ENCODE measurements at regions not wholly inside any gene's neighbourhood (a gene's known extent, or its start where the extent isn't known, plus 50 kb on each side); places are given as distances from the start of the nearest gene placed in this dataset.

GRCh38 chr18:7512348-7512747, 54.8 kb upstream of the PTPRM start:
- H3K9me3 ChIP-seq: no peaks in the 10 kb centered on the region
- H3K4me1 ChIP-seq: peaks cover 6 to 9% of the 10 kb centered on the region in 2 donors
- no peak for TF ChIP-seq POLR2A (IDR thresholded peaks at IDR 0.05)
- TF ChIP-seq, protein P1, sequence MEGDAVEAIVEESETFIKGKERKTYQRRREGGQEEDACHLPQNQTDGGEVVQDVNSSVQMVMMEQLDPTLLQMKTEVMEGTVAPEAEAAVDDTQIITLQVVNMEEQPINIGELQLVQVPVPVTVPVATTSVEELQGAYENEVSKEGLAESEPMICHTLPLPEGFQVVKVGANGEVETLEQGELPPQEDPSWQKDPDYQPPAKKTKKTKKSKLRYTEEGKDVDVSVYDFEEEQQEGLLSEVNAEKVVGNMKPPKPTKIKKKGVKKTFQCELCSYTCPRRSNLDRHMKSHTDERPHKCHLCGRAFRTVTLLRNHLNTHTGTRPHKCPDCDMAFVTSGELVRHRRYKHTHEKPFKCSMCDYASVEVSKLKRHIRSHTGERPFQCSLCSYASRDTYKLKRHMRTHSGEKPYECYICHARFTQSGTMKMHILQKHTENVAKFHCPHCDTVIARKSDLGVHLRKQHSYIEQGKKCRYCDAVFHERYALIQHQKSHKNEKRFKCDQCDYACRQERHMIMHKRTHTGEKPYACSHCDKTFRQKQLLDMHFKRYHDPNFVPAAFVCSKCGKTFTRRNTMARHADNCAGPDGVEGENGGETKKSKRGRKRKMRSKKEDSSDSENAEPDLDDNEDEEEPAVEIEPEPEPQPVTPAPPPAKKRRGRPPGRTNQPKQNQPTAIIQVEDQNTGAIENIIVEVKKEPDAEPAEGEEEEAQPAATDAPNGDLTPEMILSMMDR (IDR thresholded peaks at IDR 0.05 in 4 of 5, conservative IDR thresholded peaks at IDR 0.05 in 1 of 5): no peak
- no peaks in the 10 kb centered on the region for H3K27me3 ChIP-seq
- no peak overlapping the region for H3K4me3 ChIP-seq
- in situ Hi-C loops (cut with MboI; ENCODE audit: low sequenced_read_pairs in 4 of 4): loop anchor here in 1 of 4 donors (25.0 kb wide), 1 partner anchor 100 kb away; no protein-coding TSS in a partner anchor
- ATAC-seq (no peak), DNase-seq (no peak)
- no peaks in the 10 kb centered on the region for H3K36me3 ChIP-seq
- no peak overlapping the region for H3K27ac ChIP-seq
- intact Hi-C loops (cut with DNase I; ENCODE audit: low total_unique reads): no loop called here

GRCh38 chr18:7512990-7513389, 54.1 kb upstream of the PTPRM start:
- H3K9me3 ChIP-seq: no peaks in the 10 kb centered on the region
- peaks cover 6 to 9% of the 10 kb centered on the region in 2 donors for H3K4me1 ChIP-seq
- intact Hi-C loops (cut with DNase I; ENCODE audit: low total_unique reads): no loop called here
- no peaks in the 10 kb centered on the region for H3K36me3 ChIP-seq
- no peak overlapping the region for H3K4me3 ChIP-seq
- in situ Hi-C loops (cut with MboI; ENCODE audit: low sequenced_read_pairs in 4 of 4): loop anchor here in 1 of 4 donors (25.0 kb wide), 1 partner anchor 99 kb away; no protein-coding TSS in a partner anchor
- no peak overlapping the region for H3K27ac ChIP-seq
- ATAC-seq: no peak
- DNase-seq: no peak
- no peak for TF ChIP-seq POLR2A (IDR thresholded peaks at IDR 0.05)
- TF ChIP-seq, protein P1 (IDR thresholded peaks at IDR 0.05 in 4 of 5, conservative IDR thresholded peaks at IDR 0.05 in 1 of 5): no peak
- H3K27me3 ChIP-seq: no peaks in the 10 kb centered on the region

DNA sequence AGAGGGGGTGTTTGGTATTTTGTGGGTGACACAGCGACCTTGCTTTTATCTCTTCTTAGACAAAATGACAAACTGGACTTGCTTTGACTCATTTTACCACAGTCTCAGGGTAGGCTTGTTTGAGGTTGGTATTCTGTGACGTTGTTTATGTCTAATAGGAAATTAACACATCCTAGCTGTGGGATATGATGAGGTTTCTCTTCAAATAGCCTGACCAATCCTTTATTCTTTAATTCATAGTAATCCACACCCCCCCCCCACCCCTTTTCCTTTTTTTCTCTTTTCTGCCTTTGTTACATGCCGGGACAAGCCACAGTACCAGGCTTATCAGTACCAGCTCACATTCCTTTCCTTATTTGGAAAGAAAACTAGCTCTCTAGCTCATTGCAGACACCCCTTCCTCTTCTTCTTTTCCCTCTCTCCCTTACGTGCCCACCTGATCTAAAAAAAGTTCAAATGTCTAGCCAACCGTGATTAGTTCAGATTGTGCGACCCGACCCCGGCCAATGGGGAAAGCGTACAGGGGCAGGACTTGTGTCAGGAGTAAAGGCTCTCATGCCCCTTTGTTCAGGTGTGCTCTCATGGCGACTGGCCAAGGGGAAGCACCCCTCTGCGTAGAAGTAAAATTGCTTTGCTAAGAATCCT, 52.2 kb upstream of the PTPRM start:
- H3K27me3 ChIP-seq: no peaks in the 10 kb centered on the region
- H3K9me3 ChIP-seq: no peaks in the 10 kb centered on the region
- H3K4me1 ChIP-seq: peaks cover 6 to 9% of the 10 kb centered on the region in 2 donors
- intact Hi-C loops (cut with DNase I; ENCODE audit: low total_unique reads) (no loop called here), in situ Hi-C loops (cut with MboI; ENCODE audit: low sequenced_read_pairs in 4 of 4) (loop anchor here in 1 of 4 donors (25.0 kb wide), 1 partner anchor 97 kb away; no protein-coding TSS in a partner anchor)
- no peak overlapping the region for H3K27ac ChIP-seq
- DNase-seq (no peak), ATAC-seq (no peak)
- no peak for TF ChIP-seq POLR2A (IDR thresholded peaks at IDR 0.05)
- TF ChIP-seq, protein P1 (IDR thresholded peaks at IDR 0.05 in 4 of 5, conservative IDR thresholded peaks at IDR 0.05 in 1 of 5): no peak
- H3K4me3 ChIP-seq: no peak overlapping the region
- no peaks in the 10 kb centered on the region for H3K36me3 ChIP-seq

- H3K27me3 ChIP-seq: no peaks in the 10 kb centered on the region
- no peaks in the 10 kb centered on the region for H3K36me3 ChIP-seq
- H3K9me3 ChIP-seq: no peaks in the 10 kb centered on the region
- in situ Hi-C loops (cut with MboI; ENCODE audit: low sequenced_read_pairs in 4 of 4) (loop anchor here in 1 of 4 donors (25.0 kb wide), 1 partner anchor 96 kb away; no protein-coding TSS in a partner anchor), intact Hi-C loops (cut with DNase I; ENCODE audit: low total_unique reads) (no loop called here)
- no peak for DNase-seq
- TF ChIP-seq, protein P1 (IDR thresholded peaks at IDR 0.05 in 4 of 5, conservative IDR thresholded peaks at IDR 0.05 in 1 of 5): no peak
- TF ChIP-seq POLR2A (IDR thresholded peaks at IDR 0.05): no peak
- no peak overlapping the region for H3K27ac ChIP-seq
- peaks cover 6 to 9% of the 10 kb centered on the region in 2 donors for H3K4me1 ChIP-seq
- H3K4me3 ChIP-seq: no peak overlapping the region
- ATAC-seq: no peak
Observed at GRCh38 chr18:7516266-7517117, 50.6 kb upstream of the PTPRM start.
